ENCODE measurements at regions not wholly inside any gene's neighbourhood (a gene's known extent, or its start where the extent isn't known, plus 50 kb on each side); places are given as distances from the start of the nearest gene placed in this dataset.
"Not testable (repeated sequence)": the region's sequence is repeated elsewhere in the genome, so short reads cannot be mapped to it uniquely, and the experiment has no call there.

DNA sequence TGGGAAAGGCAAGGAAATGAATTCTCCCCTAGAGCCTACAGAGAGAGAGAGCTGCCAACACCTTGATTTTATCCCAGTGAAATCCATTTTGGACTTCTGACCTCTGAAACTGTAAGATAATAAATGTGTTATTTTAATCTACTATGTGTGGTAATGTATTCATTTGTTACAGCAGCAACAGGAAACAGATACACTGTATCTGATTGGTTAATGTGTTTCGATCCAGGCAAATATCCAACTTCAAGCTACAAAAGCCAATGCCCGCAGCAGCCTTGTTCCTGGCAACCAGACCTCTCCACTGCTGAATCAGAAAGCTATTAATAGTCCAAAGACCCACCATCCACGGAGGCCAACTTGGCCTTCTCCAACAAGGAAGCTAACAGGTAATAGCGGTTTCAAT lies 318.1 kb downstream of the PTTG2 start:
- FAIRE-seq (no peak), DNase-seq (ENCODE audit: low spot score) (no peak)

DNA sequence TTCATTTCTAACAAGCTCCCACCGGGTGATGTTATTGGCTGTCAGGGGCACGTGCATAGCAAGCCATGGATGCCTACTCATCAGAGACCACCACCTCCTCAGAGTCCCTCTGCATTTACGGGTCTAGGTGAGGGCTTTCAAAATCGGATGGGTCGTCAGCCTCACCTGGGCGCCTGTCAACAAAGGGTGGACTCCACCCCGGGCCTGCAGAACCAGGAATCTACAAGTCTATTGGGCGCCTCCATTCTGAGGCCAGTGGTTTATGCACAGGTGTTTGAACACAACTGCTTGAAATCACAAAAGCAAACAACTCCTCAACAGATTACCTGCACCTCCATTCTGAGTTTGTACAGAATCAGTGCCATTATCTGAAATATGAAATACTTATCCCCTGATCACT lies 318.9 kb downstream of the PTTG2 start:
- no peak for DNase-seq (ENCODE audit: low spot score)
- FAIRE-seq, result no peak

DNA sequence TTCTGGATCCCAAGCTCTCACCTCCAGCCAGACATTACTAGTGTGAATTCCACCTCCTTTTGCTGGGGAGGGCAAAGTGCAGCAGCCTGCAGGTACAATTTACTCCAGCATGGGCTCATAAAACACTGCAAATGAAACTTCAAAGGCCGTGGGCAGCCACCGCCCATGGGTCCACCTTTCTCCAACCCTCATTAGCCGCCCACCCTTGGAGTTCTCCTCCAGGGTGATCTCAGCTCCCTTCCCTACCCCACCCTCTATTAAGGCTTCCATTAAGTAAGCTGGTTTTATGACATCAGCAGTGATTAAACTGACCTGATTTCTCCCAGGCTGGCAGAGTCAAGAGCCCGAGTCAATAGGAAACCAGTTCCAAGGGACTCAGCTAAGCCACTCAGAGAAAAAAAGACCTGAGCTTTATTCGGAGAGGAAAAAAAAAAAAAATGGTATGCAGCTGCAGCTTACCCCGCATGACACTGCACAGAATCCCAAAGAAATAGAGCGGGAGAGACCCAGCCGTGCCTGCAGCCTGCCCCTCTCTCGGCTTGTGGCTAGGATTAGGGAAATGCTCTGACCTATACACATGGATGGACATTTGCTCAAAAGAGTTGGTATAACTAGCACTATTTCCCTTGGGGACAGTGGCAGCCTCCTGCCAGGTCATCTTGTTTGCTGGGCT lies 319.6 kb downstream of the PTTG2 start:
- no peak for FAIRE-seq

DNA sequence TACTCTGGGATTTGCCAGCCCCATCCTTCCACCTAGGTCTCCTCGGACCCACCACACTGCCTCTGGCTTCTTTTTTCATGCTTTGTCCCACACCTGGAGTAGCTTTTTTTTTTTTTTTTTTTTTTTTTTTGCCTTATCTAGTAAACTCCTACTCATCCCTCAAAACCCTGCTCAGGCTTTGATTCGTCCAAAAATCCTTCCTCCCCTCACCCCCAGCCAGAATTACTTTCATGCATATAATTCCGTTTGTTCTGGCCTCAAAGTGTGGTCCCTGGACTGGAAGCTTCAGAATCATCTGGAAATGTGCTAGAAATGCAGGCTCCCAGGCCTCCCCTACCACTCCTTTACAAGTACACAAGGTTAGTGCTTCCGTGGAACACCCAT lies 320.1 kb downstream of the PTTG2 start:
- no peak for DNase-seq (ENCODE audit: low spot score)
- no peak for FAIRE-seq

More for the DNA sequence above, 319.6 kb downstream of the PTTG2 start:
- DNase-seq (ENCODE audit: low spot score), result no peak

DNA sequence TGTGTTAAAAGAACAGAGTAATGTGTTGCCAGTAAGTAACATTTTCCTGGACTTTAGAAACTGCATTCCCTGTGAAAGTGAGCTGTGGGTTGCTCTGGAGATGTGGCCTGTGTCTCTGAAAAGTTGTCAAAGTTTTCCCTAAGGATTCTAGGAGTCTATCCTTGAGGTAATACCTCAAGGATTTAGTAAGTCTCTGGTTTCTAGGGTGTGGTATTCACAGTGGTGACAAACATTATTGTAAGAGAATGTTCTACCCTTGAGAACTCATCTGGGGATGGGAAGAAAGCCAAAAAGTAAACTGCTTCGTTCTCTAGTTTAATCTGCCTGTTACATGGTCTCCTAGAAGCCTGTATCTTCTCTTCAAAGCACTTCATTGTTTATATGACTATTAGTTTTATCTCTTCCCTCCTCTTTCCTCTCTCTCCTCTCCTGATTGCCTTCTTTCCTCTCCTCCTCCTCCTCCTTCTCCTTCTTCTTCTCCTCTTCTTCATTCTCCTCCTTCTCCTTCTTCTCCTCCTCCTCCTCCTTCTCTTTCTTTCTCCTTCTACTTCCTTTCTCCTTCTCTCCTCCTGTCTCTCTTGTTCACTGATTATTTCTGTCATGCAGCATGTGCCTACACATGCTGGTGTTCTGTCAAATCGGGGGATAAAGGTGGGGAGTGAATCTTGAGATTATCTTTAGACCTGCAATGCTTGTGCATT lies 321.3 kb downstream of the PTTG2 start:
- DNase-seq (ENCODE audit: low spot score), result no peak
- FAIRE-seq, result no peak

DNA sequence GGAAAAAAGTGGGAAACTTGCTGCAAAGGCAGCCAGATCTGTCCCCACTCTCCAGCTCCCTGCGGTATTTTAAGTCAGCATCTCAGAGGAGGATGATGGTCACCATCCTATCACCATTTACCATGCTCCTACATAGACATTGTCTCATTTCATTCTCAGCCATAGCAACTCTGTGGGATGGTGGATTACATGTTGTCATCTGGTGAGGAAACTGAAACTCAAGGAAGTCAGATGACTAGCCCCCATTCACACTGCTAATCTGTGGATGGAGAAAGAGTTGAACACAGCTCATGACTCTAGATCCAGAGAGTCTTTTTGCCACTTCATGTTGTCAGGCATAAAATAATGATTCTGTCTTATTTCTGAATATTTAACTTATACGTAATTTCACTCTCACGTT lies 323.5 kb downstream of the PTTG2 start:
- DNase-seq (ENCODE audit: low spot score) (no peak), FAIRE-seq (no peak)

DNA sequence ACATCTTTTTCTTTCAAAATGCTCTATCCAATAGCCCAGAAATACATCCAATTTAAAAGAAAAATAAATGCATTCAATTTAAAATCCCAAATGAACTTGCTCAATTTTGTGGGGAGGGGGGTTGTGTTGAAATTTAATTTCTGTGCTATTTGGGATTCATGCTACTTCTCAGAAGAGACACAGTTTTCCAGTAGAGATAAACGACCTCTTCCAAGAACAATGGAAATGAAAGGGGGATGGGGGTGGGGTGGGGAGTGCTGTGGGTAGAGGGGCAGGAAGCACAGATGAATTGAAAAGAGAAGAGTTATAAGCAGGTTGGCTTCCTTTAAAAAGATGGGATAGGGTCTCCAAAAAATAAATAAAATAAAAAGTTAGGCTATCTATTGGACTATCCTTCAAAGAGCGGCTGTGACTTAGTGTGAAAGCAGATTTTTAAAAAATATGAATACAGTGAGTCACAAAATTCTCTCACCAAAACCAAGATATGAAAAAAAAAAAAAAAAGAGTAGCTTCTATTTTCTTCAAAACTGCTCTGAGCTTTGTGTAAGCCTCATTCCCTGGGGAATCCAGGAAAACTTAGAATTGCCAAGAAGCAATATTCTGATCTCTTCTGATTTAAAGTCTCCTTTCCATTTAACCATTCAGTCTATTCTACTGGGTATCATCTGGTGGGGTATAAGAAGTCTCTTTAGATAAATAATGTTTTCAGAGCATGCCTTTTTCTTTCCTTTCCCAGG lies 324.3 kb downstream of the PTTG2 start:
- FAIRE-seq (no peak), DNase-seq (ENCODE audit: low spot score) (no peak)

DNA sequence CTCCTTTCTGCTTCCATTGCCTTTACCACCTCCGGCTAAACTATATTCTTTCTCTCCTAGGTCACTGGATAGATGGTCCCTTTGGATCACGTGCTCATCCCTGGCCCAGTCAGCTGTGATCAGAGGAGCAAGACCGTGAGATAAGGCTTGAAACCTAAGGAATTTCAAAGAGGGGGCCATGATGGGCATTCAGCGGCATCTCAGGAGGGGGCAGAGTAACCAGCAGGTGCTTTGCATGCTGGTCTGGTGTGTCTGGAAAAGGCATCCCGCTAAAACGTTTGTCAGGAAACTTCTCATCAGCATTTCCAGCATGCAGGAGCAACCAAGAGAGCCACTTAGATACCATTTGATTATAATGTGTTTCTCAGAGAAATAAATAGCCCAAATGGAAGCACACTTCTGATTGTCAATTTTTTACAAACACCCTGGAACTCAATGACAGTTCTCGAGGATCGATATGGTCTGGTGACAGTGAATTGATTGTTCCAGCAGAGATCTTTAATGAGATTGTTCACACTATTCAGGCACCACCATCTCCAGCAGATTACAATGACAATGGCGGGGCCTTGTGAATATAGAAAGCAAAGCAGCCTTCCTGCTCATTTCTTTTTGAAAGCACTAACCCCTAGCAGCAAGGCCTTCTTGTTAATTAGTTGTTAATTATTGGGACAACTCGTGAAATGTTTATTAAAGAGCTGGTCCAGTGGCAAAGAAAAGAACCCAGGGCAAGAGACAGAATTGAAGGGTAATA lies 327.1 kb downstream of the PTTG2 start:
- DNase-seq (ENCODE audit: low spot score), result no peak
- FAIRE-seq, result no peak

DNA sequence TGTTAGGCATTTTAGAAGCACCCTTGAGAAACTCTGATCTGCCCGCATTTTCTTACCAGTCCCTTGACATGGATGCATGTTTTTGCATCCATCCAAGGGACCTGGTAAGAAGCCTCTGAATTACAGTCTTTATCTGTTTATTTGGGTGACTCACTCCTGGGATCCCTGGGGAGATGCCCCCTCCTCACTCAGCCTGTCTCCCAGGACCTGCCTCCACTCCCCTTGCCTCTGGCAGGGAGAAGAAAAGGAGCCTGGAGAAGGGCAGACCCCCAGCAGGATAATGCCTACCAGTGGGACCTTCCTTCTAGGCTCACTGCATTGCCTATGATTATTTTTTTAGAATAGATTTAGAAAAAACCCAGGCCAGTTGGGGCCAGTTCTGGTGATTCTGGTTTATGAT lies 329.4 kb downstream of the PTTG2 start:
- FAIRE-seq (no peak), DNase-seq (ENCODE audit: low spot score) (no peak)

DNA sequence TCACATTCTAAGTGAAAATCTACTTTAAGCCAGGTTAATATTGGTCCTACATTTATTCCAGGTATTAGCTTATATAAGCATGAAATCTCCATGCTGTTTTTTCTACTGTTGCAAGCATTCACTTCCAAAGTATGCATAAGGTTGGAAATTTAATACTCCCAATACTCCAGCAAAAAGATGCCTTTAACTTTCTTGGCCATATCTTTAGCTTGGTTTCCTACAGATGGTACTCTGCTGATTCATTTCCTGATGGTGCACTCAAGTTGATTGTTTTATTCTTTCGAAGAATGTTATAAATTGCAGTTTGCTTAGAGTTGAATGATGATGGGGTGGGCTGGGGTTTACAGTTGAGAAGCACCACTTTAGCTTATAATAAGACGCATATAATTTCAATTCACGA lies 330.2 kb downstream of the PTTG2 start:
- FAIRE-seq, result no peak
- DNase-seq (ENCODE audit: low spot score), result no peak

DNA sequence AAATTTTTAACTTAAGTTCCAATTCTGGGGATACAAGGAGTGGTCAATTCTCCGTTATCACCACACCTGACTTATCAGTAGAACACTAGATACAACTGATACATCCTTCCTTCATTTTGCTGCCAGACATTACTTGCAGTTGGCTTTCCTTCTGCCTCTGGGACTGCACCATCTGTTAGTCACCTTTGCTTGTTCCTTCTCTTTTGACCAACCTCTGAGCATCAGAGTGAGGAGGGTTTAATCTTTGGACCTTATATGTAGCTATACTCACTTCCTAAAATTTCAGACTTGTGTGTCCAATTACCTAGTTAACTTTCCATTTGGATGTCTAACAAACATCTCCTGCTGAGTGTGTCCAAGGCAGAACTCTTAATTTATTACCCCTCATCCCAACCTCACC lies 330.7 kb downstream of the PTTG2 start:
- FAIRE-seq, result no peak

DNA sequence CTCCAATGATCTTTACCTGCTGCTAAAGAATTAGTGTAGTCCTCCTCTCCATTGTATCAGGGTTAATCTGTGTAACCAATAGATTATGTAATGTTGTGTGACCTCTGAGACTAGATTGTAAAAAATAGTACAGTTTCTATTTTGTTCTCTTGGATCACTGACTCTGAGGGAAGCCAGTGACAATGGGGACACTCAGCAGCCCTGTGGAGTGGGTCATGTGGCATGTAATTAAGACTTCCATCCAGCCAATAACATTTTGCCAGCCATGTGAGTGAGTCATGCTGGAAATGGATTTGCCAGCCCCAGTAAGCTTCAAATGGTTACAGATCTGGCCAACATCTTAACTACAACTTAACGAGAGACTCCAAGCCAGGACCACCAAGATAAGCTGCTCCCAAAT lies 332.3 kb downstream of the PTTG2 start:
- FAIRE-seq (no peak), DNase-seq (ENCODE audit: low spot score) (no peak)

More for the DNA sequence above, 330.7 kb downstream of the PTTG2 start:
- DNase-seq (ENCODE audit: low spot score), result no peak

DNA sequence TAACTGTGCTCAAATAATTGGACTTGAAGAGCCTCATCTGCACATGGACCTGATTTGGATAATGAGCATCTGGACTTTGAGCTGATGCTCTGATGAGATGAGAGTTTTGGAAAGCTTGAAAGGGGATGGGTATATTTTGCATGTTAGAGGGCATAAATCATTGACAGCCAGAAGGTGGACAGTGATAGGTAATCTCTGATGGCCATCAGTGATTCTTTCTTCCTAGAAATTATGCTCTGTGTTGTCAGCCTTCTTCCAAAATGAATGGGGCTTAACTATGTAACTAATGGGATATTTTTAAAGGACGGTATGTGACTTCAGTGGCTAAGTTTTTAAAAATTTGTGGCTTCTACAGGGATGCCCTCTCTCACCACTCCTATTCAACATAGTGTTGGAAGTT lies 334.0 kb downstream of the PTTG2 start:
- DNase-seq (ENCODE audit: low spot score), result no peak
- FAIRE-seq, result no peak

DNA sequence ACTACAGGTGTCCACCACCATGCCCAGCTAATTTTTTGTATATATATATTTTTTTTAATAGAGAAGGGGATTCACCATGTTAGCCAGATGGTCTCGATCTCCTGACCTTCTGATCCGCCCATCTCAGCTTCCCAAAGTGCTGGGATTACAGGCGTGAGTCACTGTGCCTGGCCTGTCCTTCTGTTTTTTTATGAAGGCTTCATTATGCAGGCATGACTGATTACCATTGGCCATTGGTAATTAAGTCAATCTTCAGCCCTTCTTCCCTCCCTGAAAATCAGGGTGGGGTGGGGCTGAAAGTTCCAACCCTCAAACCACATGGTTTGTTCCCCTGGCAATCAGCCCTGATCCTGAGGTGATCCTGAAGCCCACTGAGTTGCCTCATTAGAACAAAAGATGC lies 336.9 kb downstream of the PTTG2 start:
- FAIRE-seq (no peak), DNase-seq (ENCODE audit: low spot score) (no peak)

DNA sequence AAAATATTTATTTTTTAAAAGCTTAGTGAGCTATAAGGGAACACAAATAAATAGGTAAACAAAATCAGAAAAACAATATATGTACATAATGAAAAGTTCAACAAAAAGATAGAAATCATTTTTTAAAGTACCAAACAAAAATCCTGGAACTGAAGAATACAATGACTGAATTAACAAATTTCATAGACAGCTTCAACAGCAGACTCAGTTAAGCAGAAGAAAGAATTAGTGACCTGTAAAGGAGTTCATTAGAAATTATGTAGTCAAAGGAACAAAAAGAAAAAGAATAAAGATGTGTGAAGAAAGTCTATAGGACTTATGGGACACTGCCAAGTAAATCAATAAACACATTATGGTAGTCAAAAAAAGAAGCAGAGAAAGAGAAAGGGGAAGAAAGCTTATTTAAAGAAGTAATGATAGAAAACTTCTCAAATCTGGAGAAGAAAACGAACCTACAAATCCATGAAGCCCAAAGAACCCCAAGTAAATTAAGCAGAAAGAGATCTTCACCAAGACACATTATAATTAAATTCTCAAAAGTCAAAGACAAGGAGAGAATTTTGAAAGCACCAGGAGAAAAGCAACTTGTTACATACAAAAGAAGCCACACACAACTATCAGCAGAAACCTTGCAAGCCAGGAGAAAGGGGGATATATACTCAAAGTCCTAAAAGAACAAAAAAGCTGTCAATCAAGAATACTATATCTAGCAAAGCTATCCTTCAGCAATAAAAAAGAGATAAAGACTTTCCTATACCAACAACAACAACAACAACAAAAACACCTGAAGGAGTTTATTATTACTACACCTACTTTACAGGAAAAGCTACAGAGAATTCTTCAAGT lies 338.9 kb downstream of the PTTG2 start:
- FAIRE-seq (no peak), DNase-seq (ENCODE audit: low spot score) (no peak)

DNA sequence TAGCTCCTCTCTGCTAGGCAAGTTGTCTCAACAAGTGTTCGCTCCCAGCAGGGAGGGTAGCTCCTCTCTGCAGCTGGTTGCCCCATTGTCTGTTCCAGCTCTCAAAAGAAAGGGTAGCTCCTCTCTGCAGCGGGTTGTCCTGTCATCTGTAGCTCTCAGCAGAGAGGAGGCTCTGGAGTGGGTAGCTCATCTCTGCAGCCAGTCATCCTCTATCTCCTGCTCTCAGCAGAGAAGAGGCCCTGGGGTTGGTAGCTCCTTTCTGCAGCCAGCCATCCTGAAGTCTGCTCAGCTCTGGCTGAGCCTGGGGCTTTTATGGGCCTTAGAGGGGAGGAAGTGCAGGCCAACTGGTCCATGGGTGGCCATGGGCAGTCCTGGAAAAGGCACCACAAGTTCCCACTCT lies 342.7 kb downstream of the PTTG2 start:
- no peak for DNase-seq (ENCODE audit: low spot score)
- no peak for FAIRE-seq

DNA sequence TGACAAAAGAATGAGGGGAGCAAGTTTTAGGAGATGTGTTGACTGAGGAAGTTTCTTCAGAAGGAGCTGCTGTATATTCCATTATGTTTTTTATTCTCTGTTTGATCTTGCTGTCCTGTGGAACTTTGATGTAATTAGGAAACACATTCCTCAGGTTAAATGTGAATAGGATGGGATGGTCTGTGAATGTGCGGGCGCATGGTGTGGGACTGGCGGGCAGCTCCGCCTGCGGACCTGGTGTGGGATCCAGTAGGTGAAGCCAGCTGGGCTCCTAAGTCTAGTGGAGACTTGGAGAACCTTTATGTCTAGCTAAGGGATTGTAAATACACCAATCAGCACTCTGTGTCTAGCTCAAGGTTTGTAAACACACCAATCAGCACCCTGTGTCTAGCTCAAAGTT lies 344.3 kb downstream of the PTTG2 start:
- DNase-seq (ENCODE audit: low spot score); FAIRE-seq: not testable (repeated sequence)

DNA sequence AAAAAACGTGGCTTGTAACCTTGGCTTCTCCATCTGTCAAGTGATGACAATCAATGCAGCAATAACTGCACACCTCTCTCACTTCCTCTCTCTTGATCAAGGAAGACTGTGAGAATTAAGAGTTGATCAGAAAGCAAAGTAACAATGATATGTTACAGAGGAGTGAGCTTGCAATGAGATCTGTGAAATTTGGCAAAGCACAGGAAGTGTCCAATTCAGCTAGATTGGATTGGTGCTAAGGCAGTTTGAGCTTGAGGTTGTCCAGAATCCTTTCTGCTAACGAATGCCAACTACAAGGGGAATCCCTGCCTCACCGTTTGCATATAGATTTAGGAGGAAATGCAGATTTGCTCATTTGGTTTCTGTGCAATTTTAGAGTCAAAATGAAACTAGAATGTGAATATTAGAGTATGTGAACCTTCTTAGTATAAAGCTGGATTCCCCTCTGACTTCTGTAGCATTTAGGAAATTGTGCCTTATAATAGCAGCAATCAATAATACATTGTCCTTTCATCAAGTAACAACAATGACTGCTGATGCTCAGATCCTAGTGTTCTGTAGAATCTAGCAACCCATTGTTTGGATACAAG lies 346.4 kb downstream of the PTTG2 start:
- DNase-seq (ENCODE audit: low spot score) (no peak), FAIRE-seq (no peak)

DNA sequence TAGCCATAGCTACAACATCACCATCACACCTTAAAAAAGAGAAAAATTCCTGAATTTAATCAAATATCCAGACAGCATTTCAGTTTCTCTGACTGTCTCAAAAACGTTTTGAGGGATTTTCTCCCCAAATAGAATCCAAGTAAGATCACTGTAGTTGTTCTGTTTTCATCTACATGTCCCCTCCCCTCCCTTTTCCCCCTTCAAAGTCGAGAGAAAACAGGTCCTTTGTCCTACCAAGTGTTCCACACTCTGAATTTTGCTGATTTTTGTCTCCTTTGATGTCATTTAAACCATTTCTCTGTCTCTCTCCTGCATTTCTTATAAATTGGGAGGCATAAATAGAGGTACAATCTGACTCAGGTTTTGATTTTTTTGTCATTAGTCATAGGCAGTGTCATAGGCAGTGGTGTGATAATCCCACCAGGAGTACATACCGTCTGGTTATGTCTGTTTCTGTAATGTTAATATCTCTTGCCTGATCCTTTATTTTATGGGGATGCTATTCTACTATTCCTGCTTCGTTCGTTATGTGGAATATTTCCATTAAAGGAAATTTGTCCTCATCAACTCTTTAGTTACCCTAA lies 348.6 kb downstream of the PTTG2 start:
- DNase-seq (ENCODE audit: low spot score), result peak; percentile 54
- FAIRE-seq, result peak; percentile 82

DNA sequence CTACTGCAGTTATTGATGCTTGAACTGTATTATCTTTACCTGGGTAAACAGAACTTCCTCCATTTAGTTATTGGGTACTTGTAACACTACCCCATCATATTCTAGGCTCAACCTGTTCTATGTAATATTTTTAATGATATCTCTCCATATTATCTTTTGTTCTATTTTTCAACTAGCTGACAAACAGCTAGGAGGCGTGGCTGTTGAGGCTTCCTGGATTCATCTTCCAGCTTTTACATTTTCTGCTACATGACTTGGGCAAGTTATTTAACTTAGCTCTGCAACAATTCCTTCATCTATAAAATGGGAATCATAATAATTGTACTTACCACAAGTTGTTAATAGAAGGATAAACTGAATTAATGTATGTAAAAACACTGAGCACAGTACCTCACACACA lies 349.3 kb downstream of the PTTG2 start:
- DNase-seq (ENCODE audit: low spot score) (no peak), FAIRE-seq (no peak)
